ENCODE measurements at regions not wholly inside any gene's neighbourhood (a gene's known extent, or its start where the extent isn't known, plus 50 kb on each side); places are given as distances from the start of the nearest gene placed in this dataset.

DNA sequence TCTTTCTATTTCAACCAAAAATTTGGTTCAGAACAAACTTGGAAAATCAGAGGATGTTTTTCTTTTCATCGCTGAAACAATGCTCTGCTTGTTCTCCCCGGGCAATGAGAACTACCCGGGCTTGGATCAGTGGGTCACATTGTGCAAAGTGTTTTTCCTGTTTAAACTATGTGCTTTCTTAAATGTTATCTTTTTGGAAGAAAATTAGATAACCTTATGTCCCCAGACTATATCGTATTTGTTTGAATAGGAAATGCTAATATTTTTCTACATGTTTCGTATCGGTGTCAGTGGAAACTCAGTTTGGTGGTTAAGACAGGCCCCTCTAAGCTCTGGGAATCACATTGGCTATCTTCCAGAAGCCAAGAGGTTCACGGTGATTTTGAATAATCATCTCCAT lies 319.5 kb upstream of the NFE2L3 start:
- Mint-ChIP-seq H3K27ac (no peak overlapping the region), H3K27me3 (ENCODE audit: low read depth) (peaks cover 5% of the 10 kb centered on the region), H3K9me3 (no peaks in the 10 kb centered on the region), H3K4me1 (ENCODE audit: low read depth) (no peaks in the 10 kb centered on the region), H3K4me3 (no peak overlapping the region), H3K36me3 (ENCODE audit: low read depth) (no peaks in the 10 kb centered on the region)
- CTCF ChIA-PET = interaction anchor here (0.7 kb wide), 2 partner anchors 82 to 261 kb away, joined by 3 to 4 read pairs; no protein-coding TSS in a partner anchor
- intact Hi-C loops (cut with micrococcal nuclease) = no loop called here
- no peak for DNase-seq

DNA sequence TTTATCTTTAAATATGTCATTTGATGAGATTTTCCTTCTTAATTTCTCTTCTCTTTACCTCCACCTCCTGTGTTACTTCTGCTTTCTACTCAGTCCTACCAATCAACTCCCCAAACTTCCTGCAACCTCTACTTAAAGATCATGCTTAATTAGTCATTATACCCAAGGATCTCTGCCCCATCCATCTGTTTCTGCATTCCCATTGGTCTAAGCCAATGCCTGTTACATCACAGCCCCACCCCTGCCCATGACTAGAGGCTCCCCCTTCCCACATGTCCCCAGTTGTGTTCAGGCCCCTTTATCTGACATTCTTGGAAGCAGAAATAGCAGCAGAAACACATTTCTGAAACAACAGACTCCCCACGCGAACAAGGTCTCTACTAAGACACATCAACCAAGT lies 319.1 kb upstream of the NFE2L3 start:
- CTCF ChIA-PET = no interaction called here
- peaks cover 5% of the 10 kb centered on the region for H3K27me3 Mint-ChIP-seq (ENCODE audit: low read depth)

DNA sequence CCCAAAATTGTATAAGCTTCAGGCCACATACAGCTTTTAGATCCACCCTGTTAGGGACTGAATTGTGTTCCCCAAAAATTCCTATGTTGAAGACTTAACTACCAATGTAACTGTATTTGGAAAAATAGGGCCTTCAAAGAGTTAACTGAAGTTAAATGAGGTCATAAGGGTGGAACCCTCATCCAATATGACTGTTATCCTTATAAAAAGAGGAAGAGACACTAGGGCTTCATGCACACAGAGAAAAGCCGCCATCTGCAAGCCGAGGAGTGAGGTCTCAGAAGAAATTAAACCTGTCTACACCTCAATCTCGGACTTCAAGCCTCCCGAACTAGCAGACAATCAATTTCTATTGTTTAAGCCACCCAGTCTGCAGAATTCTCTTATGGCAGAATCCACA lies 317.9 kb upstream of the NFE2L3 start:
- intact Hi-C loops (cut with micrococcal nuclease) = no loop called here
- CTCF ChIA-PET = interaction anchor here (0.9 kb wide), 1 partner anchor 15 kb away, joined by 4 read pairs; no protein-coding TSS in a partner anchor
- H3K36me3 Mint-ChIP-seq (ENCODE audit: low read depth) = no peaks in the 10 kb centered on the region
- no peak overlapping the region for H3K27ac Mint-ChIP-seq
- H3K27me3 Mint-ChIP-seq (ENCODE audit: low read depth) = peaks cover 10% of the 10 kb centered on the region
- no peaks in the 10 kb centered on the region for H3K4me1 Mint-ChIP-seq (ENCODE audit: low read depth)
- no peaks in the 10 kb centered on the region for H3K9me3 Mint-ChIP-seq
- no peak overlapping the region for H3K4me3 Mint-ChIP-seq
- DNase-seq = no peak

More for the DNA sequence above, 319.1 kb upstream of the NFE2L3 start:
- Mint-ChIP-seq H3K4me3 (no peak overlapping the region), H3K9me3 (no peaks in the 10 kb centered on the region), H3K4me1 (ENCODE audit: low read depth) (no peaks in the 10 kb centered on the region), H3K36me3 (ENCODE audit: low read depth) (no peaks in the 10 kb centered on the region), H3K27ac (no peak overlapping the region)
- DNase-seq = no peak
- intact Hi-C loops (cut with micrococcal nuclease) = no loop called here

DNA sequence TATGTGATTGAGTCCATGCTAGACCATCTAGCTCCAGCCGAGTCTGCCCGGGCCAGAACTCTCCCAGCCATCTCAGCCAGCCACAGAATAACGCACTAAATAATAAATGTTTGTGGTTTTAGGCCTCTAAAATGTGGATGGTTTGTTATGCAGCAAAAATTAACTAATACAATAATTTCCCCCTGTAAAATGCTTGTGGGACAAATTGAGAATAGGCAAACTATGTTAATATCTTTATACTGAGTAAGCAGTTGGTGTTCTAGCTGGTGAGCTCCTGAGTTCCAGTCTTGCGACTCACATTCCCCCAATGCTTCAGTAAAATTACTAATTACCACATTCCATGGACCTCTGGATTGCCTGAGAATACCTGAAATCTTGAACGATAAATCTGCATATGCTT lies 316.8 kb upstream of the NFE2L3 start:
- Mint-ChIP-seq H3K4me3 (no peak overlapping the region), H3K9me3 (no peaks in the 10 kb centered on the region), H3K27ac (no peak overlapping the region), H3K27me3 (ENCODE audit: low read depth) (peaks cover 12% of the 10 kb centered on the region), H3K4me1 (ENCODE audit: low read depth) (no peaks in the 10 kb centered on the region), H3K36me3 (ENCODE audit: low read depth) (no peaks in the 10 kb centered on the region)
- intact Hi-C loops (cut with micrococcal nuclease) = no loop called here
- CTCF ChIA-PET = interaction anchor here (0.6 to 1.4 kb wide), 2 partner anchors 10 to 19 kb away, joined by 3 to 4 read pairs; no protein-coding TSS in a partner anchor
- DNase-seq = no peak

DNA sequence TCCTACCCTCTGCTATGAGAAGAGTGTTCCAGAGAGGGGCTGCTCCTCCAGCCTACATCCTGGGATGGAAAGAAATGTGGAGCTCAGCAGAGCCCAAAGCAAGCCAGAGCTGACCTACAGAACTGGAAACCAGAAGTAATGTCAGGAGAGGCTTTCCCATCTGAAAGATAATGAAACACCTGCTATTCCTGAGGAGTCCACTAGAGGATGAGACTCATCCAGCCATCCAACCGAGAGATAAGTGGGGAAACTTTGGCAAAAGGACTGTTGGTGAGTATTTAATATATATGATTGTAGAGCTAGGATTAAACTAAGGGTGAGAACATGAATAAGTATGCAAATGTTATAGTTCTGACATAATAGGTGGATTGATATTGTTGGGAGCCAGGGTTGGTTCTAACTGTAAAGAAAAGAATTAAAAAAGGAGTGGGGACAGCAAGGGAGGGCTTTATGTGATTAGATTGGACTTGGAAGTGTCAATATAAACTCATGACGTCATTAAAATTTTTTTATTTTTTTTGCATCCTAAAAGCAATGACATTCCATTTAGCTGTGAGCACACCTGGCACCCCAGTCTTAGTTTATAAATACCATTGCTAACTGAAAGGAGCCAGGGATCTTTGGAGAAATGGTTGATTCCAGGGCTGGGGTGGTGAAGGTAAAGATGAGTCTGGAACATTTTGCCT lies 312.8 kb upstream of the NFE2L3 start:
- H3K27ac Mint-ChIP-seq = no peak overlapping the region
- intact Hi-C loops (cut with micrococcal nuclease) = no loop called here
- H3K4me1 Mint-ChIP-seq (ENCODE audit: low read depth) = no peaks in the 10 kb centered on the region
- H3K9me3 Mint-ChIP-seq = no peaks in the 10 kb centered on the region
- no peak overlapping the region for H3K4me3 Mint-ChIP-seq
- DNase-seq = no peak
- CTCF ChIA-PET = interaction anchor here (0.7 to 0.8 kb wide), 2 partner anchors 10 to 16 kb away, joined by 3 to 4 read pairs; no protein-coding TSS in a partner anchor
- peaks cover 22% of the 10 kb centered on the region for H3K27me3 Mint-ChIP-seq (ENCODE audit: low read depth)
- no peaks in the 10 kb centered on the region for H3K36me3 Mint-ChIP-seq (ENCODE audit: low read depth)

DNA sequence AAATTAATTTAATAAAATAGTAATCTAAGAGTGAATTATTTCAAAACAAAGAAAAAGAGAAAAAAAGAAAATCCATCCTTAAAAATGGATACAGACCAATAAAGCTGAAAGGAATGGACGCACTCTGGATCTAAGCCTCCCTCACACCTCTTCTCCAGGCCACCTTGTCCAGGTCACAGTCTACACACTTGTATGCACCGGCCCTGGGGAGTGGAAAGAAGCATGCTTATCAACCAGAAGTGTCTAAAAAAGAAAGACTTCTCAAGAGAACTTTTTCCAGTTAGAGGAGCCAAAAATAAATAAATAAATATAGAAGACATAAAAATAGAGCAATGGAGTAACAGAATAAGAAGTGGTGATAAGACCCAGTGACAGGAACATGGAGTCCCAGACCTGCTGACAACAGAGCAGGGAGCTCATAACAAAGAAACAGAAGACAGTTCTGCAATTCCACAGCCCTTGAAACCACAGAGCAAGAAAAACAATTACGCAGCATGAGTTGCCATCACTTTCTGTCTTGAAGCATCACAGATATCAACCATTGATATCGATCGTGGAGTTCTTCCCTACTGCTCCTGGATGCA lies 311.7 kb upstream of the NFE2L3 start:
- Mint-ChIP-seq H3K27me3 (ENCODE audit: low read depth) (peaks cover 23% of the 10 kb centered on the region), H3K4me3 (no peak overlapping the region), H3K36me3 (ENCODE audit: low read depth) (no peaks in the 10 kb centered on the region), H3K9me3 (no peaks in the 10 kb centered on the region), H3K4me1 (ENCODE audit: low read depth) (no peaks in the 10 kb centered on the region), H3K27ac (no peak overlapping the region)
- no peak for DNase-seq
- CTCF ChIA-PET = interaction anchor here (0.6 kb wide), 1 partner anchor 420 kb away, joined by 7 read pairs; no protein-coding TSS in a partner anchor
- intact Hi-C loops (cut with micrococcal nuclease) = no loop called here

DNA sequence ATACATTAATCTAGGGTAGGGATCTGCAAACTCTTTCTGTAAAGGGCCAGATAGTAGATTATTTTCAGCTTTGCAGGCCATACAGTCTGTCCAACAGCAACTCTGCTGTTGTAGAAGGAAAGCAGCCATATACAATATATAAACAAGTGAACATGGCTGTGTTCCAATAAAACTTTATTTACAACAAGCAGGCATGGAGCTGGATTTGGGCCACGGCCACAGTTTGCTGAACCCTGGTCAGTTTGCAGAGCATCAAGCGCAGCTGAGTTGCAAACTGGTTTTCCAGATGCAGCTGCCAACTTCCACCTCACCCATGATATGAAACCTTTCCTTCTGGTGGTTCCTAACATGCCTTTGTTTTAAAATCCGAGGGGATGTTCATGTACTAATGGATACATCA lies 310.4 kb upstream of the NFE2L3 start:
- no peaks in the 10 kb centered on the region for H3K4me1 Mint-ChIP-seq (ENCODE audit: low read depth)
- intact Hi-C loops (cut with micrococcal nuclease) = no loop called here
- H3K4me3 Mint-ChIP-seq = no peak overlapping the region
- H3K27ac Mint-ChIP-seq = no peak overlapping the region
- CTCF ChIA-PET = interaction anchor here (2.5 kb wide), 1 partner anchor 10 kb away, joined by 9 read pairs; no protein-coding TSS in a partner anchor
- H3K9me3 Mint-ChIP-seq = no peaks in the 10 kb centered on the region
- no peak for DNase-seq
- H3K36me3 Mint-ChIP-seq (ENCODE audit: low read depth) = no peaks in the 10 kb centered on the region
- peaks cover 27% of the 10 kb centered on the region for H3K27me3 Mint-ChIP-seq (ENCODE audit: low read depth)

DNA sequence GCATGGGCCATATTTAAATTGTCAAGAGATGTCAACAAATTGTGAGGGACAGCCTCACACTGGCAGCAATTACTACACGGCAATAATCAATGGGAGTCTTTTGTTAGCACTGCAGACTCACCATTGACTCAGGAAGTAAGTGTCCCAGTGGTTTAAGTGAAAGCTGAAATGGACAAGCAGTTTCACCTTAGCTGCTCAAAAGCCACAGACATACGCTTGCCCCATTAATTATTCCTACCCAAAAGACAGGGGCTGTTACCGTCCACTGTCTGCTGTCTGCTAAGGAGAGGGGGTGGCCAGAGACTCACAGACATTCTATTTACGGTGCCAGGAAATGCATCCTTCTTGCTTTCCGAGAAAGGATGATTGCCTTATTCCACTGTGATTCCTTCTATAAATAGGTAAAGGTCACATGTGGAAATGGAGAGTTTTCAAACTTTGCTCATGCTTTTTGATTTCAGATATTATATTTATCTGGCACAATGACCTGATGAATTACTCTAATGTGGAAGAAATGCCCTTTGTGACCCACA lies 309.7 kb upstream of the NFE2L3 start:
- intact Hi-C loops (cut with micrococcal nuclease) = no loop called here
- no peak overlapping the region for H3K4me3 Mint-ChIP-seq
- no peak for DNase-seq
- no peak overlapping the region for H3K27ac Mint-ChIP-seq
- CTCF ChIA-PET = interaction anchor here (2.5 kb wide), 1 partner anchor 9 kb away, joined by 9 read pairs; no protein-coding TSS in a partner anchor
- no peaks in the 10 kb centered on the region for H3K36me3 Mint-ChIP-seq (ENCODE audit: low read depth)
- H3K9me3 Mint-ChIP-seq = no peaks in the 10 kb centered on the region
- peaks cover 26% of the 10 kb centered on the region for H3K27me3 Mint-ChIP-seq (ENCODE audit: low read depth)
- H3K4me1 Mint-ChIP-seq (ENCODE audit: low read depth) = no peaks in the 10 kb centered on the region

DNA sequence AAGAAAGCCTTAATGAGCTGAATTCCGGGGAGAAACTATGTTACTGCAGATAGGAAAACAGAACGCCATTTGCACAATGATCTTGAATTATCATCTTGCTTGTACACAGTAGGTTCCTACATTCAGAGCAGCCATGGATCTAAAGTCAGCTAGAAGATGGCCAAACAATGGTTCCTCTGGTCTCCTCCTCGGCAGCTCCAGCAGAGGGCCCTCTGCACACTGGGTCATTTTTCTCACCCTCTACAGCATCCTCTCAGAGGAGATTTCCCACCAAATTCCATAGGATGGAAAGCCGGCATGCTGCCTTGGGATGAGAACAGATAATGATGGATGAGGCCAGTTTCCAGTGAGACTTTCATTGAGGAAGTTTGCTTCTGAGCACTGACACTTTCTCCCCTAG lies 308.5 kb upstream of the NFE2L3 start:
- Mint-ChIP-seq H3K4me3 (no peak overlapping the region), H3K9me3 (no peaks in the 10 kb centered on the region), H3K36me3 (ENCODE audit: low read depth) (no peaks in the 10 kb centered on the region), H3K4me1 (ENCODE audit: low read depth) (no peaks in the 10 kb centered on the region), H3K27ac (no peak overlapping the region), H3K27me3 (ENCODE audit: low read depth) (peaks cover 23% of the 10 kb centered on the region)
- no peak for DNase-seq
- intact Hi-C loops (cut with micrococcal nuclease) = no loop called here
- CTCF ChIA-PET = no interaction called here

DNA sequence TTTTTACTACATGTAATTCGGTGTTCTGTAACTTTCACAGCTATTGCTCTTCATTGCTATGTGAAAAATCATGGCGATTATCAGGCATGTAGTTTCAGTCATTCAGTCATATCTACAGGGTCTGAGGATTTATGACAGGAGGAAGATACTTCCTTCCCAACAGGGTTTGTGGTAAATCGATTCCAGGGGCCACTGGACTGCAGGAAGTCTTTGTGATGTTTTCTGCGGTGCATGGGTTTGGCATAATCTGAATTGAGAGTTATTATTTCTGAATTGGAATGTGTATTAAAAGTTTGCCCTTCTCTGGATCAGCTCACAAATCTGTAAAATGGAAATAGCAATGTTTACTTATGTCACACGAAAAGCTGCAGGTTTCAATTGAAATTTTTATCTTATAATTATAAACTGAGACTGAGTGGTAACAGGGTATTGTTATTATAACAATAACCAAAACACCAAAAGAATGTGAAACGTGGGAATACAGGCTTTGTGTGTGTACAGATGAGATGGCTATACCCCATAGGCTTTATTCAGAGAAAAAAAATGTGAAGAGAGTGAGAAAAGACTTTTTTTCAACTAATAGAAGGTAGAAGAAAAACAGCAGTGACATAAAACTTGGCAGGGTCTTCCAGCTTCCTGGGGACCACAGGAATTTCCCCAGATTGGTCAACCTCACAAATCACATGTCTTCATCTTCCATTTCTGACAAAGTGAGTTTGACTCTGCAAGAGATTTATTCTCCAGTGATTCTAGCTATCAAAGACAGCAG lies 307.7 kb upstream of the NFE2L3 start:
- intact Hi-C loops (cut with micrococcal nuclease) = no loop called here
- H3K4me3 Mint-ChIP-seq = no peak overlapping the region
- no peak overlapping the region for H3K27ac Mint-ChIP-seq
- DNase-seq = no peak
- H3K27me3 Mint-ChIP-seq (ENCODE audit: low read depth) = peaks cover 19% of the 10 kb centered on the region
- H3K4me1 Mint-ChIP-seq (ENCODE audit: low read depth) = no peaks in the 10 kb centered on the region
- H3K36me3 Mint-ChIP-seq (ENCODE audit: low read depth) = no peaks in the 10 kb centered on the region
- no peaks in the 10 kb centered on the region for H3K9me3 Mint-ChIP-seq
- CTCF ChIA-PET = no interaction called here

DNA sequence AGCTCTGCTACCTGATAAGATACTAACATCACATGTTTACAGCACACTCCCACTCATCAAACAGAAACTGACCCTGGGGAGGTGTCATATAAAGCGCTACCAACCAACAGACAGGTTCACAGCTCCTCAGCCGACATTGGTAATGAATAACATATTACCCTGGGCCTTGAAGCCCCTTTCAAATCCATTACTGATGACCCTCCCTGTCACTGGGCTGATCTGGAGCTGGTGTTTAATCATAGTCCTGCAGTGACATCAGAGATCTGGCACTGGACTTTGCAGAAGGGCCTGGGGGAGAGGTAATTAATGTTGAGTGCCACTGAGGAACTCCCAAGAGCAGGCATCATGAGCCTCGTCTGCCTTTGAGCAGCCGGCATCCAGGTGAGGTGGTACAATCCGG lies 306.5 kb upstream of the NFE2L3 start:
- H3K4me3 Mint-ChIP-seq = no peak overlapping the region
- no peak overlapping the region for H3K27ac Mint-ChIP-seq
- peaks cover 21% of the 10 kb centered on the region for H3K27me3 Mint-ChIP-seq (ENCODE audit: low read depth)
- H3K36me3 Mint-ChIP-seq (ENCODE audit: low read depth) = no peaks in the 10 kb centered on the region
- H3K4me1 Mint-ChIP-seq (ENCODE audit: low read depth) = no peaks in the 10 kb centered on the region
- H3K9me3 Mint-ChIP-seq = no peaks in the 10 kb centered on the region
- intact Hi-C loops (cut with micrococcal nuclease) = no loop called here
- CTCF ChIA-PET = interaction anchor here (1.2 kb wide), 1 partner anchor 10 kb away, joined by 4 read pairs; no protein-coding TSS in a partner anchor
- no peak for DNase-seq

DNA sequence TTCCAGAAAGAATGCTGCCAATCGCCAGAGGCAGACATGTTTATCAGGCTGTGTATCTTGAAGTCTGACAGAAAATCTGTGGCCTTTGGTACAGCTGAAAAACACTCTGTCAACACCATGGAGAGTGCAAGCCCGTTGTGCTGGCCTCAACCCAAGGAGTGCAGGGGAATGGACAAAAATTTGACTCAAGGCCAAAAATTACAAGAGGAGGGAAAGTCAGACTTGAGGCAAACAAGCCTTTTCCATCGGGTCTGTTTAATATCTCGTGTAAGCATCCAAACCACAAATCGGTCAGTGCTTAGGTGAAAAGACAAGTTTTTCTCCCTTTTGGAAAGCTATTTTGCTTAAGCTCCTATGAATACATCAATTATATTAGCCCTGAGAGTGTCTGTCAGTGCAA lies 305.3 kb upstream of the NFE2L3 start:
- no peak for DNase-seq
- no peaks in the 10 kb centered on the region for H3K9me3 Mint-ChIP-seq
- no peak overlapping the region for H3K27ac Mint-ChIP-seq
- peaks cover 27% of the 10 kb centered on the region for H3K27me3 Mint-ChIP-seq (ENCODE audit: low read depth)
- H3K4me1 Mint-ChIP-seq (ENCODE audit: low read depth) = peaks cover 1% of the 10 kb centered on the region
- H3K36me3 Mint-ChIP-seq (ENCODE audit: low read depth) = no peaks in the 10 kb centered on the region
- no peak overlapping the region for H3K4me3 Mint-ChIP-seq
- intact Hi-C loops (cut with micrococcal nuclease) = no loop called here
- CTCF ChIA-PET = interaction anchor here (0.6 to 1.2 kb wide), 3 partner anchors 125 to 464 kb away, joined by 3 to 4 read pairs (median 3); no protein-coding TSS in a partner anchor

Measured in activated naive CD4-positive, alpha-beta T cell treated with anti-CD3 and anti-CD28 coated beads for 36 hours (primary cell).